C4-2B (cell line): ENCODE measurements at regions not wholly inside any gene's neighbourhood (a gene's known extent, or its start where the extent isn't known, plus 50 kb on each side); places are given as distances from the start of the nearest gene placed in this dataset.

ENCODE experiments used
- H3K27ac ChIP-seq: fragments of 450-650 bp; 2 replicates; pipeline ENCODE4 v1.5.1; 2017
- ZFX ChIP-seq: fragments of 450-650 bp; IDR thresholded peaks from 2 replicates; pipeline ENCODE4 v1.6.1; 2017
- TF ChIP-seq, protein P1 (sequence below): fragments of 450-650 bp; conservative IDR thresholded peaks from 2 replicates; pipeline ENCODE4 v1.5.1; 2017; ENCODE audit warnings: mild to moderate bottlenecking

DNA sequence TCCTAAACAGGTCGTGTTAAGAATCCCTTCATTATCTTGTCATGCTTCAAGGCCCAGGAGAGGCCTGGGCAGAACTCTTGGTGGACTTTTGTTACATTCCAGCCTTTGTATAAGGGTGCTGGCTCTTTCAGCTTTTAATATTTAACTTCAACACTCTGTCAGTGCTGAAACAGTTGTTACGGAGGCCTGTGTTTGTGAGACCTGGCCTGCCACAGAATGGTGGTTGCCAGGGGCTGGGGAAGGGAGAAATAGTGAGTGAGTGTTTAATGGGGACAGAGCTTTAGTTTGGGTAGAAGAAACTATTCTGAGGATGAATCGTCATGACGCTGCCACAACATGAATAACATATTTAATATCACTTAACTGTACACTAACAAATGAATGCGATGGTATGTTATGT is 1027.6 kb upstream of the PRKX start:
- no peak overlapping the region for H3K27ac ChIP-seq
- no peak for TF ChIP-seq ZFX
- TF ChIP-seq, protein P1, sequence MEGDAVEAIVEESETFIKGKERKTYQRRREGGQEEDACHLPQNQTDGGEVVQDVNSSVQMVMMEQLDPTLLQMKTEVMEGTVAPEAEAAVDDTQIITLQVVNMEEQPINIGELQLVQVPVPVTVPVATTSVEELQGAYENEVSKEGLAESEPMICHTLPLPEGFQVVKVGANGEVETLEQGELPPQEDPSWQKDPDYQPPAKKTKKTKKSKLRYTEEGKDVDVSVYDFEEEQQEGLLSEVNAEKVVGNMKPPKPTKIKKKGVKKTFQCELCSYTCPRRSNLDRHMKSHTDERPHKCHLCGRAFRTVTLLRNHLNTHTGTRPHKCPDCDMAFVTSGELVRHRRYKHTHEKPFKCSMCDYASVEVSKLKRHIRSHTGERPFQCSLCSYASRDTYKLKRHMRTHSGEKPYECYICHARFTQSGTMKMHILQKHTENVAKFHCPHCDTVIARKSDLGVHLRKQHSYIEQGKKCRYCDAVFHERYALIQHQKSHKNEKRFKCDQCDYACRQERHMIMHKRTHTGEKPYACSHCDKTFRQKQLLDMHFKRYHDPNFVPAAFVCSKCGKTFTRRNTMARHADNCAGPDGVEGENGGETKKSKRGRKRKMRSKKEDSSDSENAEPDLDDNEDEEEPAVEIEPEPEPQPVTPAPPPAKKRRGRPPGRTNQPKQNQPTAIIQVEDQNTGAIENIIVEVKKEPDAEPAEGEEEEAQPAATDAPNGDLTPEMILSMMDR, result no peak

DNA sequence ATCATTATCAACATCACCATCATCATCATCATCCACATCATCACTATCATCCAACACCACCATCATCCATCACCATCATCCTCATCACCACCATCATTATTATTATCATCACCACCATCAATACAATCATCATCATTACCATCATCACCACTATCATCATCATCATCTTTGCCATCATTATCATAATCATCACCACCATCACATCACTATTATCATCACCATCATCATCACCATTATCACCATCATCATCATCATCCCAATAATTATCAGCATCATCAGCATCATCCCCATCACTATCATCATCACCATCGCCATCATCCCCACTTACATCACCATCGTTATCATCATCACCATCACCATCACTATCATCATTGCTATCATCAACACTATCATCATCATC is 1021.9 kb upstream of the PRKX start:
- TF ChIP-seq ZFX, result no peak
- TF ChIP-seq, protein P1, result no peak
- no peak overlapping the region for H3K27ac ChIP-seq

DNA sequence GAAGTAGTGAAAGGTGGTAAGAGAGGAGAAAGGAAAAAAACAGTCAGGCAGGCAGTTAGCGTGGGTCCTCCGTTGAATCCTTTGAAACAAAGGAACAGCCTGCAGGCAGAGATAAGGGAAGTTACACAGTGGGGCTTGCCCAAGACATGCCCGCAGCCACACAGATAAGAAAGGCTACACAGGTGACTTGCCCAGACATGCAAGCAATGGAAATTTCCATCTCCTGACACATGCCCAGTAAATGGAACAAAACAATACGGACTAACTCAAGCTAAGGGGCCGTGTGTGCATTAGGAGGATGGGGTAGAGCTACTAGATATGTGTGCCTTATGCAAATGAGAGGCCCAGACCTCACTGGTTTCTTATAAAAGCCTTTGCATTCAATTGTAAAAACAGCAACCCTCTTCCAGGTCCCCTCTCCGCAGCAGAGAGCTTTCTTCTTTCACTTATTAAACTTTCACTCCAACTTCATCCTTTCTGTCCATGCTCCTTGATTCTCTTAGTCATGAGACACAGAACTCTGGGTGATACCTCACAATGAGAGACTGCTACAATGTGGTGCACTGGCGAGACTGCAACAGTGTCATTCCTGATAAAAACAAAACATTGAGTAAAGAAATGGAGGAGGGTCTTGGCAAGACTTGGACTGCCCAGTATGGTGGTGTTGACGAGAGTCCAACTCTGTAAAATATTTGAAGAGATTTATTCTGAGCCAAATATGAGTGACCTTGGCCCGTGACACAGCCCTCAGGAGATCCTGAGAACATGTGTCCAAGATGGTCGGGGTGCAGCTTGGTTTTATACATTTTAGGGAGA is 997.4 kb upstream of the PRKX start:
- no peak overlapping the region for H3K27ac ChIP-seq
- TF ChIP-seq, protein P1, result no peak
- TF ChIP-seq ZFX, result no peak

DNA sequence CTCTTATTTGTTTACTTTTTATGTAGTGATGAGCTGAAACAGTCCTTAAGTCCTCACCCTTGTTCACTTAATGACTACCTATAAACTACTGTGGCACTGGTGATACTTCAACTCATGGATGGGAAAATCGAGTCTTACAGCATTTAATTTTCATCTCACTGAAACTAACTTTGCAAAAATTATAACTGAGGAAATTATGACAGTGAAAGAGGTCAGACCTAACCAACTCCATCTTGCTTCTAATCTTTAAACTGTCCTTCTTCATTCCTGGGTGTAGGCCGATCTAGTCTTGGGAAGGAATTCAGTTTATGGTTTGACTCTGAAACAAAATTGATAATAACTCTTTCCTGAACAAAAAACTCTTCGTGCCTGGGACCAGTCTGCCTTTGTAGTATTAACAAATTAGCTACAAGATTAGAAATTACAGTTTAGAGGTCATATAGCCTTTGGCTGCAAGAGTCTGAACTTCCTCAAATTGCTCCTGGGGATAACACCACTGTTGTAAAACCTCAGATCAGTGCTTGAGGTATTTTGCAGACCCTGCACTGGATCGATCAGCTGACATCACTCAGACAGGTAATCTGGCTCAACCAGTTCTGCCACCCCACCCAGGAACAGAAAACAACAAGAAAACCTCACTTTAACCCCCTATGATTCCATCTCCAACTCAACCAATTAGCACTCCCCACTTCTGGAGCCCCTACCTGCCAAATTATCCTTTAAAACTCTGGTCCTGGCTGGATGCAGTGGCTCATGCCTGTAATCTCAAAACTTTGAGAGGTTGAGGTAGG is 995.7 kb upstream of the PRKX start:
- H3K27ac ChIP-seq, result no peak overlapping the region
- TF ChIP-seq ZFX, result no peak
- TF ChIP-seq, protein P1, result no peak

DNA sequence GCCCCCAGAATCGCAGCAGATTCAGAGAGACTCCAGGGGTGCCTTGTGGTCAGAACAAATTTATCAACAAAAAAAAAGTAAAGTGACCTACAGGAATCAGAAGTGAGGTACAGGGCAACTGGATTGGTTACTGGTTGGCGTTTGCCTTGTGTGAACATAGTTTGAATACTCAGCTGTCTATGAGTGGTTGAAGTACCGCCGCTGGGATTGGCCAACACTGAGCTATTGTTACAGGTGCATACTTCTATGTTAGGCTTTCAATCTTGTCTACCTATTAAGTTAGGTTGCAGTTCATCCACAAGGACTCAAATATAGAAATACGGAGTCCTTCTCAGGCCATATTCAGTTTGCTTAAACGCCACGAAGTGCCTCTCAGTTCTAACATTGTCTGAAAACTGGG is 993.5 kb upstream of the PRKX start:
- TF ChIP-seq ZFX, result no peak
- TF ChIP-seq, protein P1, result no peak
- no peak overlapping the region for H3K27ac ChIP-seq

DNA sequence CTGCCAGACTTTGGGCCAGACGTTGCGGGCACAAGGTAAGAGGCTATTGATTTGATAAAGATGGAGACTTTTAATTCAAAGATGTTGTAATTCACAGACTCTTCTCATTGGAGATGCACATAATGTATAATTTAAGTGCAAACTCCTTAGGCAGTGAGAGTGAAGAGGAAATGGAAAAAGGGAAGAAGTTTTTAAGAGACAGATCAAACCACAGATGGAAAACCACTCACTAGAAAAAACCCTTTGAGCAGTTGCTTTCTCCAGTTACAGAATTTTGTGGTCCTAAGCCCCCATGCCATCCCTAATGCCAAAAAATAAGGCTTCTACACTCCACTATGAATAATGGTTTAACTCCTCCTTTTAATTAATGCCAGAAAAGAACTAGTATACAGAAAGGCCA is 977.1 kb upstream of the PRKX start:
- no peak for TF ChIP-seq ZFX
- TF ChIP-seq, protein P1, result no peak
- no peak overlapping the region for H3K27ac ChIP-seq

DNA sequence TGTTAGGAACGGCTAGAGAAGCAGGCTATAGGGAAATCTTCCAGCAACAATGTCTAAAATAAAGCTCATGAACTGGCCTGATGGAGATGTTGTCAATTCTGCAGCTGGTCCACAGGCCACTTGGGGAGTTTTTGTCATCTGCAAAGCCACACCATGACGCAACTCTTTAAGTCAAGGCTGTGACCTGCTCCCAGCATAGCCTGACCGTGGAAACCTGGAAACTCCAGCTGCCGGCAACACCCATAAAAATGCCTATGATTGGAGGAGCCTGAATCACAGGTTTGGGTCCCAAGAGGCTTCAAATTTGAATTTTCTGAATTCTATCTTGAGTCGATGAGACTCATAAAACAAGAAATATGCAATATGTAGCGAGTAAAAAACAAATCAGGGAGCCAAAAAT is 969.2 kb upstream of the PRKX start:
- TF ChIP-seq, protein P1, result no peak
- TF ChIP-seq ZFX, result no peak
- H3K27ac ChIP-seq, result no peak overlapping the region
